ENCODE measurements at regions not wholly inside any gene's neighbourhood (a gene's known extent, or its start where the extent isn't known, plus 50 kb on each side); places are given as distances from the start of the nearest gene placed in this dataset.

DNA sequence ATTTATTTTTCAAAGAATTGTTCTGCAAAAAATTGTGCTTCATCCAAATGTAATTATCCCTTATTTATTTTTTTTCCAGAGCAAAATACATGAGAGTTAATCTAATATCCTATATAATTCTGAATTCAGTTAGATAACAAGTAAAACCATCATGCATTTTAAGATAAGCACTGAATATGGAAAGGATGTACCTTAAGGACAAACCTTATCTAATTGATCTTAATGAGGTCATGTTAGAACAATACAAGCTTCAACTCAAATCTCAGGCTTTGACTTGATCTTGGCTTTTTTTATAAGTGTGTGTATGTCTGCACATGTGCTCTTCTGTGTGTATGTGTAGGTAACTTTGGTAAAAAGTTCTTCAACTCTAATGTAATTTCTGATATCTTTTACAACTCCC, 1828.8 kb downstream of the PCDH9 start:
- ATAC-seq (ENCODE audit: low read depth): no peak
- Histone ChIP-seq H3K56ac (ENCODE audit: extremely low read depth, insufficient read depth, low read length) (no peak overlapping the region), H4K8ac (ENCODE audit: low read depth in 2 of 2, low read length in 2 of 2) (no peak overlapping the region), H3K18ac (ENCODE audit: low read depth, low read length) (no peak overlapping the region), H2AK5ac (ENCODE audit: low read depth, low read length) (no peak overlapping the region), H3K9me1 (ENCODE audit: insufficient read depth, low read length) (no peaks in the 10 kb centered on the region), H3K36me3 (ENCODE audit: control insufficient read depth, insufficient read depth, low read length) (no peaks in the 10 kb centered on the region), H3K27me3 (ENCODE audit: control insufficient read depth, insufficient read depth, low read length) (no peaks in the 10 kb centered on the region), H2BK5ac (ENCODE audit: low read depth, low read length, poor library complexity, severe bottlenecking) (no peak overlapping the region), H3K14ac (replicated peaks; ENCODE audit: low read depth, low read length) (no peak overlapping the region), H4K91ac (ENCODE audit: insufficient read depth, low read depth, low read length) (no peak overlapping the region), H2AK9ac (replicated peaks; ENCODE audit: low read depth, low read length, poor library complexity) (no peak overlapping the region), H2BK15ac (ENCODE audit: low read depth, low read length) (no peak overlapping the region), H3K4me2 (ENCODE audit: low read depth, low read length) (no peak overlapping the region), H4K5ac (ENCODE audit: low read depth, low read length) (no peak overlapping the region), H2BK120ac (ENCODE audit: low read depth, low read length) (no peak overlapping the region), H3K23ac (ENCODE audit: low read depth, low read length) (no peak overlapping the region), H3K79me1 (ENCODE audit: low read depth in 1 of 2, low read length in 2 of 2) (no peaks in the 10 kb centered on the region), H3K9ac (ENCODE audit: low read depth, low read length) (no peak overlapping the region), H4K20me1 (ENCODE audit: insufficient read depth, low read length) (no peaks in the 10 kb centered on the region), H2AFZ (replicated peaks; ENCODE audit: low read length, poor library complexity) (no peak overlapping the region), H3K4me3 (ENCODE audit: insufficient read depth, low read depth, low read length) (no peak overlapping the region), H3K27ac (ENCODE audit: insufficient read depth, low read length) (no peak overlapping the region), H3K9me3 (ENCODE audit: control insufficient read depth, insufficient read depth, low read length) (no peaks in the 10 kb centered on the region), H3K4ac (ENCODE audit: low read depth, low read length) (no peak overlapping the region), H3K4me1 (ENCODE audit: control insufficient read depth, insufficient read depth, low read length) (no peaks in the 10 kb centered on the region), H2BK20ac (ENCODE audit: low read depth, low read length) (no peak overlapping the region)
- dilution Hi-C loops (cut with HindIII; ENCODE audit: low sequenced_read_pairs, unreplicated experiment): no loop called here
- intact Hi-C loops (cut with micrococcal nuclease): no loop called here
- ChIA-PET CTCF (no interaction called here), POLR2A (ENCODE audit: unreplicated experiment) (no interaction called here)
- BruUV-seq (replicated peaks): no TSS peak
- no peak for DNase-seq
- in situ Hi-C loops (cut with MboI; ENCODE audit: low sequenced_read_pairs): no loop called here
- no peak for TF ChIP-seq FOS (IDR thresholded peaks at IDR 0.05; ENCODE audit: low read depth, low read length)
